ENCODE measurements at regions not wholly inside any gene's neighbourhood (a gene's known extent, or its start where the extent isn't known, plus 50 kb on each side); places are given as distances from the start of the nearest gene placed in this dataset.

DNA sequence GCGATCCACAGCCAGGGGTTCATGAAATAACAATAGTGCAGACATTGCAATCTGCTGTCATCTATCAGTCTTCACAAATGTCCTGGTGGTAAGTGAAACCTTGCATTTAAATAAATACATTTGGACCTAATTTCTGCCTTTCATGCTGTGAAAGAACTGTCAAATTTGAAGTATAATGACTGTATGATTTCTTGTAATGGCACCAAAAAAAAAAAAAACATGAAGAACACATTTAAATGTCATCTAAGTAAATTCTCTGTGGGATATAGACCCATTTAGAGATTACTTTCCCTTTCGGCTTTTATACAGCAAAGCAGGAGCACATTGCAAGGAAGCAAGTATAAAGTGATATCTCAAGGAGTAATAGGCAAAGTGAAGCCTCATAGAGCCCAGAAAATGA, 431.5 kb upstream of the SGCD start:
- no peak for TF ChIP-seq GLIS3 (CRISPR knock-in tag; IDR thresholded peaks at IDR 0.05)
- no peak for TF ChIP-seq SNAI2 (CRISPR knock-in tag; IDR thresholded peaks at IDR 0.05)
- TF ChIP-seq, protein P1, sequence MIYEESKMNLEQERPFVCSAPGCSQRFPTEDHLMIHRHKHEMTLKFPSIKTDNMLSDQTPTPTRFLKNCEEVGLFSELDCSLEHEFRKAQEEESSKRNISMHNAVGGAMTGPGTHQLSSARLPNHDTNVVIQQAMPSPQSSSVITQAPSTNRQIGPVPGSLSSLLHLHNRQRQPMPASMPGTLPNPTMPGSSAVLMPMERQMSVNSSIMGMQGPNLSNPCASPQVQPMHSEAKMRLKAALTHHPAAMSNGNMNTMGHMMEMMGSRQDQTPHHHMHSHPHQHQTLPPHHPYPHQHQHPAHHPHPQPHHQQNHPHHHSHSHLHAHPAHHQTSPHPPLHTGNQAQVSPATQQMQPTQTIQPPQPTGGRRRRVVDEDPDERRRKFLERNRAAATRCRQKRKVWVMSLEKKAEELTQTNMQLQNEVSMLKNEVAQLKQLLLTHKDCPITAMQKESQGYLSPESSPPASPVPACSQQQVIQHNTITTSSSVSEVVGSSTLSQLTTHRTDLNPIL (CRISPR knock-in tag; IDR thresholded peaks at IDR 0.05; ENCODE audit: low read depth): no peak
- TF ChIP-seq CSRNP3 (CRISPR knock-in tag; IDR thresholded peaks at IDR 0.05): no peak
- TF ChIP-seq ZC3H10 (CRISPR knock-in tag; IDR thresholded peaks at IDR 0.05): no peak
- TF ChIP-seq ESRRG (CRISPR knock-in tag; IDR thresholded peaks at IDR 0.05): no peak
- TF ChIP-seq ZNF70 (CRISPR knock-in tag; IDR thresholded peaks at IDR 0.05): no peak
- no peak for TF ChIP-seq OSR1 (CRISPR knock-in tag; IDR thresholded peaks at IDR 0.05)
- TF ChIP-seq RARB (CRISPR knock-in tag; IDR thresholded peaks at IDR 0.05): no peak
- no peak for TF ChIP-seq ZFP3 (CRISPR knock-in tag; IDR thresholded peaks at IDR 0.05)
- TF ChIP-seq BACH2 (CRISPR knock-in tag; IDR thresholded peaks at IDR 0.05; ENCODE audit: borderline replicate concordance): no peak
- no peak for TF ChIP-seq ISL1 (CRISPR knock-in tag; IDR thresholded peaks at IDR 0.05)
- no peak for TF ChIP-seq ZNF565 (CRISPR knock-in tag; conservative IDR thresholded peaks at IDR 0.05; ENCODE audit: low read depth)
- no peak for TF ChIP-seq ARNTL (CRISPR knock-in tag; IDR thresholded peaks at IDR 0.05; ENCODE audit: borderline replicate concordance, low read depth)
- TF ChIP-seq PPARA (CRISPR knock-in tag; IDR thresholded peaks at IDR 0.05; ENCODE audit: borderline replicate concordance): no peak
- TF ChIP-seq TCF4 (CRISPR knock-in tag; IDR thresholded peaks at IDR 0.05; ENCODE audit: borderline replicate concordance): no peak
- no peak for TF ChIP-seq ZFP30 (CRISPR knock-in tag; IDR thresholded peaks at IDR 0.05)
- no peak for TF ChIP-seq TOX (CRISPR knock-in tag; IDR thresholded peaks at IDR 0.05; ENCODE audit: borderline replicate concordance)
- no peak for TF ChIP-seq ZNF8 (CRISPR knock-in tag; IDR thresholded peaks at IDR 0.05)
- TF ChIP-seq, protein P2, sequence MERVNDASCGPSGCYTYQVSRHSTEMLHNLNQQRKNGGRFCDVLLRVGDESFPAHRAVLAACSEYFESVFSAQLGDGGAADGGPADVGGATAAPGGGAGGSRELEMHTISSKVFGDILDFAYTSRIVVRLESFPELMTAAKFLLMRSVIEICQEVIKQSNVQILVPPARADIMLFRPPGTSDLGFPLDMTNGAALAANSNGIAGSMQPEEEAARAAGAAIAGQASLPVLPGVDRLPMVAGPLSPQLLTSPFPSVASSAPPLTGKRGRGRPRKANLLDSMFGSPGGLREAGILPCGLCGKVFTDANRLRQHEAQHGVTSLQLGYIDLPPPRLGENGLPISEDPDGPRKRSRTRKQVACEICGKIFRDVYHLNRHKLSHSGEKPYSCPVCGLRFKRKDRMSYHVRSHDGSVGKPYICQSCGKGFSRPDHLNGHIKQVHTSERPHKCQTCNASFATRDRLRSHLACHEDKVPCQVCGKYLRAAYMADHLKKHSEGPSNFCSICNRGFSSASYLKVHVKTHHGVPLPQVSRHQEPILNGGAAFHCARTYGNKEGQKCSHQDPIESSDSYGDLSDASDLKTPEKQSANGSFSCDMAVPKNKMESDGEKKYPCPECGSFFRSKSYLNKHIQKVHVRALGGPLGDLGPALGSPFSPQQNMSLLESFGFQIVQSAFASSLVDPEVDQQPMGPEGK (CRISPR knock-in tag; IDR thresholded peaks at IDR 0.05; ENCODE audit: borderline replicate concordance): no peak
- no peak for ATAC-seq

DNA sequence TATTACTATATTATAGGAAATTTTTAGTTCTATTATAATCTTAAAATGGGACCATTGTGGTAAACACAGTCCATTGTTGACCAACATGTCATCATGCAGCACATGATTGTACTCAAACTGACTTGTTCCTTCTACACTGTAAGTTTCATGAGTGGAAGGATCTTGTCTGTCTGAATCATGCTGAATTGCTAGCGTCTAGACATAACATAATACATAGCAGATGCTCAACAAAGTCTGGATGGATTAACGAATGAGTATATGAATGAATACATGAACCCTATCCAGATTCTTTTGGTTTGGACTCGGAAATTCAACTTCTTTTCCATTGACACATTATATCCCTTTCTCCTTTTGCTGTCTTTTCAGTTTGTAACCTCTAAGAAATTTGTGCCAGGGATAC, 429.2 kb upstream of the SGCD start:
- no peak for ATAC-seq
- TF ChIP-seq ISL1 (CRISPR knock-in tag; IDR thresholded peaks at IDR 0.05) (no peak), SNAI2 (CRISPR knock-in tag; IDR thresholded peaks at IDR 0.05) (no peak), CSRNP3 (CRISPR knock-in tag; IDR thresholded peaks at IDR 0.05) (no peak), TCF4 (CRISPR knock-in tag; IDR thresholded peaks at IDR 0.05; ENCODE audit: borderline replicate concordance) (no peak), ZFP3 (CRISPR knock-in tag; IDR thresholded peaks at IDR 0.05) (no peak), BACH2 (CRISPR knock-in tag; IDR thresholded peaks at IDR 0.05; ENCODE audit: borderline replicate concordance) (no peak), GLIS3 (CRISPR knock-in tag; IDR thresholded peaks at IDR 0.05) (no peak), ZC3H10 (CRISPR knock-in tag; IDR thresholded peaks at IDR 0.05) (no peak)
- TF ChIP-seq, protein P3, sequence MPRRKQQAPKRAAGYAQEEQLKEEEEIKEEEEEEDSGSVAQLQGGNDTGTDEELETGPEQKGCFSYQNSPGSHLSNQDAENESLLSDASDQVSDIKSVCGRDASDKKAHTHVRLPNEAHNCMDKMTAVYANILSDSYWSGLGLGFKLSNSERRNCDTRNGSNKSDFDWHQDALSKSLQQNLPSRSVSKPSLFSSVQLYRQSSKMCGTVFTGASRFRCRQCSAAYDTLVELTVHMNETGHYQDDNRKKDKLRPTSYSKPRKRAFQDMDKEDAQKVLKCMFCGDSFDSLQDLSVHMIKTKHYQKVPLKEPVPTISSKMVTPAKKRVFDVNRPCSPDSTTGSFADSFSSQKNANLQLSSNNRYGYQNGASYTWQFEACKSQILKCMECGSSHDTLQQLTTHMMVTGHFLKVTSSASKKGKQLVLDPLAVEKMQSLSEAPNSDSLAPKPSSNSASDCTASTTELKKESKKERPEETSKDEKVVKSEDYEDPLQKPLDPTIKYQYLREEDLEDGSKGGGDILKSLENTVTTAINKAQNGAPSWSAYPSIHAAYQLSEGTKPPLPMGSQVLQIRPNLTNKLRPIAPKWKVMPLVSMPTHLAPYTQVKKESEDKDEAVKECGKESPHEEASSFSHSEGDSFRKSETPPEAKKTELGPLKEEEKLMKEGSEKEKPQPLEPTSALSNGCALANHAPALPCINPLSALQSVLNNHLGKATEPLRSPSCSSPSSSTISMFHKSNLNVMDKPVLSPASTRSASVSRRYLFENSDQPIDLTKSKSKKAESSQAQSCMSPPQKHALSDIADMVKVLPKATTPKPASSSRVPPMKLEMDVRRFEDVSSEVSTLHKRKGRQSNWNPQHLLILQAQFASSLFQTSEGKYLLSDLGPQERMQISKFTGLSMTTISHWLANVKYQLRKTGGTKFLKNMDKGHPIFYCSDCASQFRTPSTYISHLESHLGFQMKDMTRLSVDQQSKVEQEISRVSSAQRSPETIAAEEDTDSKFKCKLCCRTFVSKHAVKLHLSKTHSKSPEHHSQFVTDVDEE (CRISPR knock-in tag; IDR thresholded peaks at IDR 0.05): no peak

- no peak for ATAC-seq
- no peak for TF ChIP-seq ZC3H10 (CRISPR knock-in tag; IDR thresholded peaks at IDR 0.05)
- TF ChIP-seq TOX (CRISPR knock-in tag; IDR thresholded peaks at IDR 0.05; ENCODE audit: borderline replicate concordance): no peak
- no peak for TF ChIP-seq ZNF8 (CRISPR knock-in tag; IDR thresholded peaks at IDR 0.05)
- TF ChIP-seq, protein P1 (CRISPR knock-in tag; IDR thresholded peaks at IDR 0.05; ENCODE audit: low read depth): no peak
- TF ChIP-seq PPARA (CRISPR knock-in tag; IDR thresholded peaks at IDR 0.05; ENCODE audit: borderline replicate concordance): no peak
- no peak for TF ChIP-seq GLIS3 (CRISPR knock-in tag; IDR thresholded peaks at IDR 0.05)
- no peak for TF ChIP-seq ZFP30 (CRISPR knock-in tag; IDR thresholded peaks at IDR 0.05)
- no peak for TF ChIP-seq RARB (CRISPR knock-in tag; IDR thresholded peaks at IDR 0.05)
- no peak for TF ChIP-seq OSR1 (CRISPR knock-in tag; IDR thresholded peaks at IDR 0.05)
- no peak for TF ChIP-seq ARNTL (CRISPR knock-in tag; IDR thresholded peaks at IDR 0.05; ENCODE audit: borderline replicate concordance, low read depth)
- TF ChIP-seq, protein P3 (CRISPR knock-in tag; IDR thresholded peaks at IDR 0.05): no peak
- TF ChIP-seq ZFP3 (CRISPR knock-in tag; IDR thresholded peaks at IDR 0.05): no peak
- TF ChIP-seq SNAI2 (CRISPR knock-in tag; IDR thresholded peaks at IDR 0.05): no peak
- TF ChIP-seq ESRRG (CRISPR knock-in tag; IDR thresholded peaks at IDR 0.05): no peak
- TF ChIP-seq TCF4 (CRISPR knock-in tag; IDR thresholded peaks at IDR 0.05; ENCODE audit: borderline replicate concordance): no peak
Measured at GRCh38 chr5:155898284-155898683, 428.7 kb upstream of the SGCD start.

All from SK-N-SH treated with all-trans-retinoic acid at 6 μM for 48 hours (cell line).